ENCODE measurements at regions not wholly inside any gene's neighbourhood (a gene's known extent, or its start where the extent isn't known, plus 50 kb on each side); places are given as distances from the start of the nearest gene placed in this dataset.
A peak's percentile ranks its signal among the peaks of the same experiment; 100 is the strongest.

- DNase-seq (ENCODE audit: low read depth) = no peak
Observed at GRCh38 chr9:89999176-89999533, 394.3 kb downstream of the GADD45G start.

GRCh38 chr9:89999534-90000370, 394.9 kb downstream of the GADD45G start:
- peak; percentile 54 for DNase-seq (ENCODE audit: low read depth)

DNA sequence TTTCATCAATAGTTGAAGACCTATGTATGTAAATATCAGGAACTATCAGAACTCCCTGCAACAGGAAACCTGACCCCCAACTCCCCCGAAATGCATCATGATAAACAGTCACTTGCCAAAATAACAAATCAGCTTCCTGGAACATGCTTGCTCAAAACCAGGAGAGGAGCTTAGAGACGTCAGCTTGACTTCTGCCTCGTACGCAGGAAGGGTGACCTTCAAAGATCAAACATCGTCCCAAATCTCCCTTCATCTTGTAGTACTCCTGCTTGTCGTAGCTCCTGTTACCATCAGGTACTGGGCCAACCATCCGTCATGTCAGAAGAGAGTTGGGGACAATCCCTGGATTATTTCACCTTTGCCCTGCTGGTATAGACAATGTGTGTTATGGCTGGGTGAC, 396.1 kb downstream of the GADD45G start:
- no peak for DNase-seq (ENCODE audit: low read depth)

DNA sequence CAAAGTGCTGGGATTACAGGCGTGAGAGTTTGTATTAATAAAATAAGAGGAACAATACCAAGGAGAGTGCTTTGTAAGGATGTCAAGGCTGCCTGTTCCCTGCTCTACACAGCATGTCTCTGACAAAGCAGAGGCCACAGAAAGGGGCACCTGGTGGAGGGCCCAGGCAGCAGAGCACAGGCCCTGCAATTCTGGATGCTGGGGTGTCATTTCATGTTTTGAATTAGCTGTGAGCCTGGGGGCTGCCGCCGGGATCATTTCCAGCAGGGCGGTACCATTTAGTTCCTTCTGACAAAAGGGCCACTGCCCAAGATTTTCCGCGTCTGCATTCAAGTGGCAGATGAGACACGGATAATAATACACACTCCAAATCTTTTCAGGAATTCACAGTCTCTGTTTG, 396.9 kb downstream of the GADD45G start:
- no peak for DNase-seq (ENCODE audit: low read depth)

DNA sequence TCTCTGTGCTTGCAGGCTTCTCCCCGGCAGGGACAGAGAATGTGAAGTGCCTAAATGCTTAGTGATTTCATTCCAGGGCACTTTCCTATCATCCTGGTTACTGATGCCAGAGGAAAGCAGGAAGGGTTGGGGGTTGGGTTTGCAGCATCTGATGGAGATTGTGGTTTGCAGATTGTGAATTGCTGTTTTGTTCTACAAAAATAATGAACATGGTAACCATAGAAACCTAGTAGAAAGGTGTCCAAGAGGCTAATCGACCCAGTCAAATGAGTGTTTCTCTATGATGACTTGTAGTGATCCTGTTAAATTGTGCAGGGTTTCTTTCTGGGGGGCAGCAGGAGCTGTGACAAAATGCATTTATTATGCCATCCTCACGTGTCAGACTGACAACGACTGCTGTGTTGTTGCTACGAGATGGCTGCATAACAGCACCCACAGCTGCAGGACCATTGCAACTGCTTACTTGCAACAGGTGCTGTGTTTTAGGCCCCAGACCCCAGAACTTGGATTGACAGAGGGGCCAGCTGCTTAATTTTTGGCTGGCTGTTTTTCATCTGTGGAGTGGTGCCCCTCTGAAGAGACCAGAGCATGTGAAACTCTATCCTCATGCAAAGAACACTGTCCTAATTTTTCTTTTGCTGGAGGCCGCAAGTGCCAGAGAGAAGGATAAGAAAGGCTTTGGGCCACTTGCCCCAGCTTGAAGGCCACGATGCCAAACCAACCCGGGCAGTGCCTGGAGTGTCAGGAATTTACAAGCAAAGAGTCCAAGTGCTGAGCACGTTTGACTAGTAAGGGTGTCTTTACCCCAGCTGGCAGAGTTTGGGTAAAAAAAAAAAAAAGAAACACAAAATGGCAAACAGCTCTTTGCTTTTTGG, 397.8 kb downstream of the GADD45G start:
- DNase-seq (ENCODE audit: low read depth) = no peak

- no peak for DNase-seq (ENCODE audit: low read depth)
Observed at GRCh38 chr9:90005388-90005787, 400.6 kb downstream of the GADD45G start.

DNA sequence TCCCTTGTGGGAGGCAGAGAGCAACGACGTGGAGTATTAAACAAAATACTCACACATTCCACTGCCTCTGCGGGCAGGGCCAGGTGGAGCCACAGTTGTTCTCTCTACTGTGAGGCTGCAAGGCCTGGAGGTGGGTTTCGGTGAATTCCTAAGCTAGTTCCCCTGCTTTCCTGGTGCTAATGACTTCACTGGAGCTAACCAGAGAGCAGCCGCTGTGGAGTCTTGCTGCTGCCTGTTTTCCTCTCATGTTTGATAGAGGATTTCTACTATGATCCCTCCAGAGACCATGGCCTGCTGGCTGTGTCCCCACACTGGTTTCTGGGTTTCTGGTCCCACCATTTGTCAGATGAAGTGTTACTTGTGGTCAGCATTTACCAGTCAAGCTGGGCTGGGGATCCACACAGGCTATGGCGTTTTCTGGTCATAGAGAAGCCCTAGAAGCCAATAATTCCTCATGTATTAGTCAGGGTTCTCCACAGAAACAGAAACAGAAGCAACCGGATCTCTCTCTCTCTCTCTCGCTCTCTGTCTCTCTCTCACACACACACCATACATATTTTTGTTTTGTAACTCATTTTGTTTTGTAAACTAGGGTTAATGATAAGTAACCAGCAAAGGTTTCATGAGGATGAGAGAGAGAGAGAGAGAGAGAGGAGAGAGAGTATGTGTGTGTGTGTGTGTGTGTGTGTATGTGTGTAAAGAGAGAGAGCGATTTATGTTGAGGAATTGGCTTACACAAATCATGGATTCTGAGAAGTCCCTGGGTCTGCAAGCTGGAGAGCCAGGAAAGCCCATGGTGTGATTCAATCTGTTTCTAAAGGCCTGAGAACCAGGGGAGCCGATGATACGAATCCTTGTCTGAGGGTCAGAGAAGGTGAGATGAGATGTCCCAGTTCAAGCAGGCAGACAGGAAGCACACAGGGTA, 403.0 kb downstream of the GADD45G start:
- peak; percentile 62 for DNase-seq (ENCODE audit: low read depth)

GRCh38 chr9:90009447-90009846, 404.6 kb downstream of the GADD45G start:
- no peak for DNase-seq (ENCODE audit: low read depth)

- no peak for DNase-seq (ENCODE audit: low read depth)
Observed at GRCh38 chr9:90010793-90011192, 406.0 kb downstream of the GADD45G start.

GRCh38 chr9:90012949-90013348, 408.1 kb downstream of the GADD45G start:
- DNase-seq (ENCODE audit: low read depth) = no peak

DNA sequence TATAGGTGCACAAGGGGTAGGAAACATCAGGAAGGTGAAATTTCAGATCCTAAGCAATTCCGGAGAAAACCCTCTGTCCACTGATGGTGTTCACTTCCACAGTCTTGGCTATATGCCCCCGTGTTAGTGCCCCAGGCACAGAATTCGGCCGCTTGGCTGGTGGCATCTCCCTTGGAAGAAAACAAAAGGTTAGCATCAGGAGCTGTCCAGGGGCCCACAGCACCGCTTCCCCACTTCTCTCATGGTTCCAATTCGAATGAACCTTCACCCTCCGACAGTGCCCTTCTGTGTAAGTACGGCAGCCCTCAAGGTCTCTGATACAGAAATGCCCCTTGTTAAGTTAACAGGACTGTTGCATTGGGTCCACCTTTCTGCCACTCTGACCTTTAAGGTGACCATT, 409.0 kb downstream of the GADD45G start:
- DNase-seq (ENCODE audit: low read depth) = no peak

DNA sequence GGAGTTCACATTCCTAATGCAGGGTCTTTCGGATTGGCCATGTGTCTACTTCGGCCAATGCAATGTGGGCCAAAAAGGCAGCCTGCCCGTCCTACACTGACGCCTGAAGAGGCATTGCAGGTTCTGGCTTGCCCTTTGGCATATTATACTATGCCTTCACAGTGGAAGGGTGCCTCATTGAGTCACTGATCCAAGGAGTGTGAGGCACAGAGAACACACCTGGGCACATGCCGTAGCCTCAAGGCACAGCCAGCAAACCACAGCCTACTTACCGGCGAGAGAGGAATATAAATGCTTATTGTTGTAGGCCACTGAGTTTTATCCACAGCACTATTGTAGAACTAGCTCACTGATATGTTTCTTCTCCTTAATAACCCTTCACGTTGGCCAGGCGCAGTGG, 409.6 kb downstream of the GADD45G start:
- DNase-seq (ENCODE audit: low read depth) = no peak

DNA sequence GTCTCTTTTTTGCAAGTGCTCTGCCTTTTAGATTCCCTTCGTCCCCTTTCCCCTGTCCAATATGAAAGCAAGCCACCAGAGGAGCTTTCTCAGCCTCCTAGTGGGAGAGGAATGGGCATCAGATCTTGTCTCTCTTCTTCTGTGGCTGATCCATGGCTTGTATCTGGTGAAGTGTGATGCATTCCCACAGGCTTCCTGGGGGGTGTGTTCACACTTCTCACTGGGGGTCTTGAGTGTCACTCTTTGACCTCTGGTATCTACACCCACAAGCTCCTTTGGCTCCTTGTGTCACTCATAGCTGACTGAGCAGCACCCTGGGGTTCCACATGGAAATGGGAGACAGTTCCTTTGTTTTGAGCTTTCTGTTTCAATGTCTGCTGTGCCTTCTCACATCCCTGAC, 411.5 kb downstream of the GADD45G start:
- DNase-seq (ENCODE audit: low read depth) = no peak

- DNase-seq (ENCODE audit: low read depth) = no peak
Observed at GRCh38 chr9:90017679-90018078, 412.9 kb downstream of the GADD45G start.

GRCh38 chr9:90018688-90019087, 413.9 kb downstream of the GADD45G start:
- DNase-seq (ENCODE audit: low read depth) = no peak

DNA sequence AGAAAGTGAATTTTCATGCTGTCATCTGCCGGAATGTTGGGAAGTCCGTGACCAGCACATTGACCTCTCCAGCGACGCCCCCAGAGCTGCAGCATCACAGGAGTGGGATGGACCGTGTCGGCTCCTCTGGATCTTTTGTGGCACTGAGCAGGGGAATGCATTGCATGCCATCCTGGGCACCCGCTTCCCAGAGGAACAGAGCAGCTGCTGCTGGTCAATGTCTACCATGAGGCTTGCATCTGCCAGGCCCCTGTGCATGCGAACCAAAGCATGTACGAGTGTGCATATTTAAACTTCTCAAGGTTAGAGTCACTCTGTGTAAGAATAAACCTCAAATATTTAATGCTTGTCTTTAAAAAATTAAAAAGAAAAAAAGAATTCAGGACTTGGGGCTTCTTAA, 414.8 kb downstream of the GADD45G start:
- DNase-seq (ENCODE audit: low read depth) = no peak

DNA sequence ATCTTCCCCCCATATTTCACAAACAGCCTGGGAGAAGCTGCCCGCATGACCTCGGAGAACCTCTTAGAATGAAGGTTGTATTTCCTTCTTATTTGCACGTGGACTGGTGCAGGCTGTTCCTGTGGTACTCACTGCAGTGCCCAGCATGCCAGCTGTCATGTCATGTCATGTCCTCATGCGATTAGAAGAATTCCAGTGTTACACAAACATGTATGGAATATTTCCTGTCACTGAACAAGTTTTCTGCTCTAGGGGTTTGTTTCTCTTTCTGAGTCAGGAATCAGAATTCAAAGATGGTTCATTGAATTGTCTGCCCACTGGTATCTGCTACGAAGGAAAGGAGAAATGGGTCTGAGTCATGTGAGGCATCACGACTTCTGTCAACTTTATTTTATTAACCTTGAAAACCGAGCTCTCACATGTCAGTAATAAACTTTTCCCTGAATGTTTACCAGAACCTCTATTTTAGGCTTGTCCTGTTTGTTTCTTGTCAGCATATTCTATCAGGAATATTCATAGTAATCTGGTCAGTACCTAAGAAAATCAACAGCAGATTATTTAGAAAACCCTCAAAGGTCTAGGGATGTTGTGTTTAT, 415.6 kb downstream of the GADD45G start:
- no peak for DNase-seq (ENCODE audit: low read depth)

GRCh38 chr9:90021216-90021906, 416.5 kb downstream of the GADD45G start:
- DNase-seq (ENCODE audit: low read depth) = no peak

DNA sequence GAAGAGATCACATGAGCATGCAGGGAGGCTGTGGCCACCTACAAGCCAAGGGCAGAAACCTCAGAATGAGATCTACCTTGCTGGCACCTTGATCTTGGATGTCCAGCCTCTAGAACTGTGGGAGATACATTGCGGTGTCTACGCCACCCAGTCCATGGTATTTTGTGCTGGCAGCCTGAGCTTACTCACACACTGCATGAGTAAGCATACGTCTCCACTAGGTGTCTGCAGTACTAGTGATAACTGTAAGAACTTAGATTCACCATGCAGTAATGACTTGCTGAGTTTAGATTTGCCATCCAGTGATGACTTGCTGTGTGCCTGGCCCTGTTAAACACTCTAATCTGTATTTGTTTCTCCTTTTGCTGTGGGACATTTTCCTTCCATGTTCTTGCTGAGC, 417.7 kb downstream of the GADD45G start:
- no peak for DNase-seq (ENCODE audit: low read depth)

- no peak for DNase-seq (ENCODE audit: low read depth)
Observed at GRCh38 chr9:90023861-90024260, 419.0 kb downstream of the GADD45G start.

DNA sequence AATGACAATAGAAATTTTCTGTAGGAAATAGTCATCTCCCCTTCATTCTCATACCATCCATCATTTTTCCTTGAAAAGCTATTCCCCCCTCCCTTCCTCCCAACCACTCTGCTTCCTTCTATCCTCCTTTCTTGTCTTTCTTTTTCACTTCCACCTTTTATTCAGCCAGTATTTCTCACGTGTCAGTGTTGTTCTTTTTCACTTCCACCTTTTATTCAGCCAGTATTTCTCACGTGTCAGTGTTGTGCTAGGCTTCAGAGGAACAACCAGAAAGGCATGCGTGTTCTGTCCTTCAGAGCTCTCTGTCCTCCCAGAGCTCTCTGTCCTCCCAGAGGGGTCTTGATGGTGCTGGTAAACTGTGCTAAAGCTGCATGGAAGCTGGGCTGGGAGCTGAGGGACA, 419.6 kb downstream of the GADD45G start:
- no peak for DNase-seq (ENCODE audit: low read depth)

All from EH (cell line).